ENCODE measurements at regions not wholly inside any gene's neighbourhood (a gene's known extent, or its start where the extent isn't known, plus 50 kb on each side); places are given as distances from the start of the nearest gene placed in this dataset.
A peak's percentile ranks its signal among the peaks of the same experiment; 100 is the strongest.

DNA sequence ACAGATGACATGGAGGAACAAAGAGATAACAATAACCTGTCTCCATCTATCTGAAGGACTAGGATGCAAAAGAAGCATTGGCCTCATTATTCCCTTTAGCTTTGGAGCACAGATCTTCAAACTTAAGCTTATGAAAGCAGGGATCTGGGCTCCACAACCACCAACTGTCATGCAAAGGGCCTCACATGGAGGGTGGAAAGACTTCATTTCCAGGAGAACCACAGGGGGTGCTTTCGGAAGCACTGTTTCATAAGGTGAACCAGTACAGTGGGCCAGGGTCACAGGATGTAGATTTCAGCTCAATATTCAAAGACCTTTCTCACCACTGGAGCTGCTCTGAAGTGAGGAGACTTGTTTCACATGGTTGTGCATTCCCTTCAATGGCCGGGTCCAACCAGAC is 55.1 kb upstream of the MYB start:
- Mint-ChIP-seq H3K36me3 (ENCODE audit: low read depth) (no peaks in the 10 kb centered on the region), H3K4me3 (no peak overlapping the region), H3K27ac (no peak overlapping the region), H3K27me3 (no peaks in the 10 kb centered on the region), H3K9me3 (no peaks in the 10 kb centered on the region), H3K4me1 (ENCODE audit: low read depth) (peaks cover 38% of the 10 kb centered on the region)
- intact Hi-C loops (cut with DNase I, micrococcal nuclease), result no loop called here
- Histone ChIP-seq H3K27ac (ENCODE audit: low read depth in 1 of 2, low read length in 2 of 2) (no peak overlapping the region), H3K9me3 (ENCODE audit: control insufficient read depth in 1 of 2, insufficient read depth in 1 of 2, low read length in 2 of 2) (no peaks in the 10 kb centered on the region), H3K4me3 (ENCODE audit: low read length) (no peak overlapping the region), H3K36me3 (ENCODE audit: insufficient read depth, low read length) (no peaks in the 10 kb centered on the region), H3K27me3 (ENCODE audit: control insufficient read depth in 1 of 2, insufficient read depth in 2 of 2, low read length in 2 of 2) (no peaks in the 10 kb centered on the region), H3K4me1 (ENCODE audit: insufficient read depth, low read length) (peaks cover 21% of the 10 kb centered on the region)
- DNase-seq, result no peak
- no peak for ATAC-seq (ENCODE audit: poor library complexity)
- ChIA-PET CTCF (interaction anchor here (1.1 kb wide), 1 partner anchor 37 kb away, joined by 3 read pairs; no protein-coding TSS in a partner anchor), POLR2A (interaction anchor here (0.6 to 1.6 kb wide), 4 partner anchors 9 to 208 kb away, joined by 3 to 4 read pairs (median 3); partner anchors contain the start of gene HBS1L)
- TF ChIP-seq, protein P1, sequence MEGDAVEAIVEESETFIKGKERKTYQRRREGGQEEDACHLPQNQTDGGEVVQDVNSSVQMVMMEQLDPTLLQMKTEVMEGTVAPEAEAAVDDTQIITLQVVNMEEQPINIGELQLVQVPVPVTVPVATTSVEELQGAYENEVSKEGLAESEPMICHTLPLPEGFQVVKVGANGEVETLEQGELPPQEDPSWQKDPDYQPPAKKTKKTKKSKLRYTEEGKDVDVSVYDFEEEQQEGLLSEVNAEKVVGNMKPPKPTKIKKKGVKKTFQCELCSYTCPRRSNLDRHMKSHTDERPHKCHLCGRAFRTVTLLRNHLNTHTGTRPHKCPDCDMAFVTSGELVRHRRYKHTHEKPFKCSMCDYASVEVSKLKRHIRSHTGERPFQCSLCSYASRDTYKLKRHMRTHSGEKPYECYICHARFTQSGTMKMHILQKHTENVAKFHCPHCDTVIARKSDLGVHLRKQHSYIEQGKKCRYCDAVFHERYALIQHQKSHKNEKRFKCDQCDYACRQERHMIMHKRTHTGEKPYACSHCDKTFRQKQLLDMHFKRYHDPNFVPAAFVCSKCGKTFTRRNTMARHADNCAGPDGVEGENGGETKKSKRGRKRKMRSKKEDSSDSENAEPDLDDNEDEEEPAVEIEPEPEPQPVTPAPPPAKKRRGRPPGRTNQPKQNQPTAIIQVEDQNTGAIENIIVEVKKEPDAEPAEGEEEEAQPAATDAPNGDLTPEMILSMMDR (IDR thresholded peaks at IDR 0.05), result no peak

DNA sequence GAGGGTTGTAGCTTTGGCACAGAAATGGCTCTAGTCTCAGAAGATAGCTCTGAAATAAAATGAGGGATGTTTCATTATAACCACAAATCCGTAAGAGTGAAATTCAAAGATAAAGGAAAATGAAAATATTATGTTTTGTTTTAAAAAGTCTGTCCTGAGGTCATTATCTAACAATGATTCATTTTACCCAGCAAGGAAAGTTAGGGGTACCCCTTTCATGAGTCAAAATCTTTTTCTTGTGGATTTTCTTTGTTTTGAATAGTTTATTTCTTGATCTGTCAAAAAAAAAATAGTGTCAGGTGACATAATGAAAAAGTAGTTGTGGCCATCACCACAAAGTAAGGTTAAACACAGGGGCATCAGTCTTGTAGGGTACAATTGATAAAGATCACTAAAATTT is 59.7 kb upstream of the MYB start:
- no peak for ATAC-seq (ENCODE audit: poor library complexity)
- TF ChIP-seq, protein P1 (IDR thresholded peaks at IDR 0.05), result no peak
- H3K4me1 ChIP-seq (ENCODE audit: insufficient read depth, low read length), result peaks cover 8% of the 10 kb centered on the region
- H3K27ac ChIP-seq (ENCODE audit: low read depth in 1 of 2, low read length in 2 of 2), result no peak overlapping the region
- Mint-ChIP-seq H3K36me3 (ENCODE audit: low read depth) (no peaks in the 10 kb centered on the region), H3K9me3 (no peaks in the 10 kb centered on the region), H3K27ac (no peak overlapping the region), H3K4me3 (no peak overlapping the region), H3K27me3 (no peaks in the 10 kb centered on the region), H3K4me1 (ENCODE audit: low read depth) (peaks cover 31% of the 10 kb centered on the region)
- ChIA-PET CTCF (interaction anchor here (0.9 to 1.8 kb wide), 6 partner anchors 10 to 37 kb away, joined by 3 to 7 read pairs (median 3); no protein-coding TSS in a partner anchor), POLR2A (interaction anchor here (0.8 to 1.6 kb wide), 4 partner anchors 18 to 88 kb away, joined by 3 to 5 read pairs (median 4); partner anchors contain the start of gene HBS1L)
- no peak for DNase-seq
- H3K36me3 ChIP-seq (ENCODE audit: insufficient read depth, low read length), result no peaks in the 10 kb centered on the region
- H3K27me3 ChIP-seq (ENCODE audit: control insufficient read depth in 1 of 2, insufficient read depth in 2 of 2, low read length in 2 of 2), result no peaks in the 10 kb centered on the region
- no peak overlapping the region for H3K4me3 ChIP-seq (ENCODE audit: low read length)
- no peaks in the 10 kb centered on the region for H3K9me3 ChIP-seq (ENCODE audit: control insufficient read depth in 1 of 2, insufficient read depth in 1 of 2, low read length in 2 of 2)
- intact Hi-C loops (cut with DNase I, micrococcal nuclease), result no loop called here

DNA sequence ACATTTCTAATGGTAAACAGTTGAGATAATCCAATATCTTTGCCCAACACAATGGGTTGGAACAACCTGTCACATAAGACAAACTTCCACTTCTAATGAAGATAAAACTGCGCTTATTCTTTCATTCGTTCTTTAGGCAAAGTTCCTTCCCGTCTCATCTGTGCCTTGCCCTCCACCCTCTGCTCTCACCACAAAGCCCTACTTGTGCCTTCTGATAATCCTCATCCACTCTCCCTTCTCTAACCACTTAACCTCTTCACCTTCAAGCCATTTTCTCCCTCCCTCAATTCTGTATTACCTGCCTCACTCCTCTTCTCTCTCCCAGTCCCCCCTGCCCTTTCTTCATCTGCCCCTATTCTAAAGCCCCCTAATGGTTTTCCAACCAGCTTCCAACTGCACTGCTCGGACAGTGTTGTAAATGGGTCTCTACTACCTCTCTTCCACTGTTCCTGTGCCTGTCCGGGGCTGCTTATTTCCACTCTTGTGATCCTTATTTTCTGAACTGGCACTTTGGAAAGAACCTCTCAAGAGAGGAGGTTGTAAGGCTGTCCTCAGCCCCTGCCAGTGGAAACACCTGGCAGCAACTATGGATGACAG is 62.9 kb upstream of the MYB start:
- peak overlapping the region; percentile 36 for H3K4me3 Mint-ChIP-seq
- POLR2A ChIA-PET, result interaction anchor here (0.5 to 2.8 kb wide), 7 partner anchors 11 to 154 kb away, joined by 3 to 16 read pairs (median 5); no protein-coding TSS in a partner anchor
- TF ChIP-seq, protein P1 (IDR thresholded peaks at IDR 0.05), result no peak

More for the DNA sequence above, 62.9 kb upstream of the MYB start:
- no peak for DNase-seq
- intact Hi-C loops (cut with DNase I, micrococcal nuclease), result no loop called here
- H3K27me3 Mint-ChIP-seq, result no peaks in the 10 kb centered on the region
- H3K9me3 ChIP-seq (ENCODE audit: control insufficient read depth in 1 of 2, insufficient read depth in 1 of 2, low read length in 2 of 2), result no peaks in the 10 kb centered on the region
- H3K36me3 Mint-ChIP-seq (ENCODE audit: low read depth), result no peaks in the 10 kb centered on the region
- H3K4me1 ChIP-seq (ENCODE audit: insufficient read depth, low read length), result peaks cover 16% of the 10 kb centered on the region
- no peaks in the 10 kb centered on the region for H3K27me3 ChIP-seq (ENCODE audit: control insufficient read depth in 1 of 2, insufficient read depth in 2 of 2, low read length in 2 of 2)
- CTCF ChIA-PET, result interaction anchor here (1.1 to 2.0 kb wide), 2 partner anchors 10 to 15 kb away, joined by 3 to 4 read pairs; no protein-coding TSS in a partner anchor
- no peak overlapping the region for H3K4me3 ChIP-seq (ENCODE audit: low read length)
- peak overlapping the region; percentile 78 for H3K27ac Mint-ChIP-seq
- no peaks in the 10 kb centered on the region for H3K9me3 Mint-ChIP-seq
- no peak overlapping the region for H3K27ac ChIP-seq (ENCODE audit: low read depth in 1 of 2, low read length in 2 of 2)
- peaks cover 57% of the 10 kb centered on the region for H3K4me1 Mint-ChIP-seq (ENCODE audit: low read depth)
- no peaks in the 10 kb centered on the region for H3K36me3 ChIP-seq (ENCODE audit: insufficient read depth, low read length)
- no peak for ATAC-seq (ENCODE audit: poor library complexity)
